ENCODE measurements at regions not wholly inside any gene's neighbourhood (a gene's known extent, or its start where the extent isn't known, plus 50 kb on each side); places are given as distances from the start of the nearest gene placed in this dataset.

DNA sequence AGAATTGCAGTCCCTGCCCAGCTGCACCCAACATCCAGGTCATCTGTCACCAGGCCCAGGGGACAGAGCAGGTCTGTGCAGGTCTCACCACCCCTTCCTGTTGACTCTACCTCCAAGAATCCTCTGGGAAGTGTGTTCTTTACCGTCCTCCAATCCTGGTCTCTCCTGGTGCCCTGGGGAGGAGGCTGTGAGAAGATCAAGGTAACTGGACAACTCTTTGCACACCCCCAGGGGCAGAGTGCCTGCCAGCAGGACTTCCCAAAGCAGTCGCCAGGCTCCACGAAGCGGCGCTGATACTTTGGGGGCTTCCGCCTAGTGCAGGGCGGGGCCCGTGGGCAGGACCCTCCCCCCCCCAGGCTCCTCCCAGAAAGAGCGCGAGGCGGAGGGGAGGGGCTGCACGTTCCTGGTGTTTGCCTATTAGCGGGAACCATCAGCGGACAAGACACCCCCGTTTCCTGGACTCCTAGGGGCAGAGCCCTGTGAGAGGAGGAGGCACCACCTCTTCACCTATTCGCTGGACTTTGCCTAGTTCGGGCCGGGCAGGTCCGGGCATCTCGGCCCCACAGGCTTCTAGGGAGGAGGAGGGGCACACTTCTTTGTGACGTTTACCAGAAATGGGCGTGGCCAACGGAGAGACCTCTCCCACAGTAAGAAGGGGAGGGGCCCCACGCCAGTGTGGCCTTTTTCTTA is 918.0 kb downstream of the AACS start:
- TF ChIP-seq BHLHE40 (IDR thresholded peaks at IDR 0.05; ENCODE audit: borderline replicate concordance in 1 of 2, low read depth in 2 of 2, low read length in 1 of 2): peak in 1 of 2 experiments; percentile 56; a peak in 2 of 4 replicates
- TF ChIP-seq CEBPB (IDR thresholded peaks at IDR 0.05; ENCODE audit: borderline replicate concordance in 1 of 2, low read depth in 2 of 2, low read length in 2 of 2): no peak
- no TSS peak for BruUV-seq (replicated peaks)
- CTCF ChIA-PET: no interaction called here

DNA sequence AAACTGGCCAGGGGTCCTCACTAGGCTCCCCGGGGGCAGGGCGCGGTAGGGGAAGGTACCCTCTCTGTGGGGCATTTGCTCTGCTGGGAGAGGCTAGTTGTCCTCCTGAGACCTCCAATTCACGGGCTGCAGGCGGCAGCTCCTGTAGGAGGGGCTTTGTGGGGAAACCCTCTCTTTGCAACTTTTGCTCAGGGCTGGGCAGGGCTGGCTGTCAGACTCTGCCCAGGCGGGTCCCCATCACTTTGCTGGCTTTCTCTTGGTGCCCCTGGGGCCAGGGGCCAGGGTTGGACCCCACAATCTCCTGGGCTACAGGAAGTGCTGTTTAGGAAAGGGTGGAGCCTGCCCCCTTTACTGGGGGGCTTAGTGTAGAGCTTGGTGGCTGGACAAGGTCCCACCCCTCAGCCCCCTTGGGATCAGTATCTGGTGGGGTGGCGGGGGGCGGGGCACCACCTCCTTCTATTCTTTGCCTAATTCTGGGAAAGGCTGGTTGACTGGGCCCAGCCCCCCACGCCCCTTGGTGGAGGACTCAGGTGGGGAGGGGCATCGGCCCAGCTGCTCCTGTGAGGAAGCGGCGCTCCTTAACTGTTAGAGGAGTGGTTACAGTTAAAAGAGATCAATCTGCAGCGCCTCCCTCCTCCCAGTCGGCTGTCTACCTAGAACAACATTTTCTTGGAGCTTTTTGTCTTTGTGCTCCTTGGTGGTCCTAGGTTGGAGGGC is 918.7 kb downstream of the AACS start:
- no TSS peak for BruUV-seq (replicated peaks)
- H3K27ac ChIP-seq (ENCODE audit: control insufficient read depth, insufficient read depth): no peak overlapping the region
- RAD21 ChIA-PET (ENCODE audit: unreplicated experiment): no interaction called here
- no peak overlapping the region for H2AFZ ChIP-seq (ENCODE audit: control insufficient read depth, low read depth, low read length)
- TF ChIP-seq RUNX3 (IDR thresholded peaks at IDR 0.05; ENCODE audit: low read length): no peak
- TF ChIP-seq POU2F2 (IDR thresholded peaks at IDR 0.05; ENCODE audit: borderline replicate concordance, low read depth, low read length): no peak
- TF ChIP-seq RB1 (IDR thresholded peaks at IDR 0.05; ENCODE audit: borderline replicate concordance): no peak
- no peak for TF ChIP-seq NRF1 (conservative IDR thresholded peaks at IDR 0.05; ENCODE audit: low read depth, low read length)
- no peak for TF ChIP-seq FOS (IDR thresholded peaks at IDR 0.05; ENCODE audit: borderline replicate concordance, extremely low read depth, insufficient read length)
- TF ChIP-seq MYC (IDR thresholded peaks at IDR 0.05; ENCODE audit: insufficient read depth, insufficient read length, insufficient replicate concordance, low read length, severe bottlenecking): no peak
- no peak for TF ChIP-seq KDM1A (IDR thresholded peaks at IDR 0.05; ENCODE audit: borderline replicate concordance)
- intact Hi-C loops (cut with micrococcal nuclease; ENCODE audit: unreplicated experiment): no loop called here
- H3K79me2 ChIP-seq (ENCODE audit: control insufficient read depth, insufficient read depth, low read length): no peaks in the 10 kb centered on the region
- H3K4me2 ChIP-seq (ENCODE audit: control insufficient read depth, insufficient read depth): no peak overlapping the region
- 8% methylated on average over 14 of the region's 14 CpGs for WGBS (ENCODE audit: insufficient coverage, insufficient replicate concordance, low lambda C conversion rate, missing lambda C conversion rate)
- POLR2A ChIA-PET: interaction anchor here (0.5 kb wide), 1 partner anchor 307 kb away, joined by 3 read pairs; no protein-coding TSS in a partner anchor
- no peak overlapping the region for H3K9ac ChIP-seq (ENCODE audit: control insufficient read depth, insufficient read depth, low read length)
- in situ Hi-C loops (cut with MboI): no loop called here
- ATAC-seq: no peak; the same call in 2 of the 3 replicates
- no peak overlapping the region for H3K4me3 ChIP-seq
- no peak for FAIRE-seq
- CTCF ChIA-PET: no interaction called here
- SMC1A ChIA-PET (ENCODE audit: uncharacterized antibody, unreplicated experiment): no interaction called here
- H3K36me3 ChIP-seq (ENCODE audit: control insufficient read depth in 2 of 2, insufficient read depth in 2 of 2, low read length in 1 of 2): no peaks in the 10 kb centered on the region
- H4K20me1 ChIP-seq (ENCODE audit: control insufficient read depth, insufficient read depth): no peaks in the 10 kb centered on the region
- H3K27me3 ChIP-seq (replicated peaks in 1 of 2; ENCODE audit: control insufficient read depth in 2 of 2, insufficient read depth in 2 of 2, low read length in 1 of 2): no peaks in the 10 kb centered on the region
- H3K4me1 ChIP-seq (ENCODE audit: control insufficient read depth, insufficient read depth, low read length): no peaks in the 10 kb centered on the region
- no peak for DNase-seq (ENCODE audit: low read depth, low spot score)
- H3K9me3 ChIP-seq (replicated peaks; ENCODE audit: control insufficient read depth, insufficient read depth, low read length): no peaks in the 10 kb centered on the region

More for the DNA sequence above, 918.0 kb downstream of the AACS start:
- no peak for FAIRE-seq
- in situ Hi-C loops (cut with MboI) (no loop called here), intact Hi-C loops (cut with micrococcal nuclease; ENCODE audit: unreplicated experiment) (no loop called here)
- 27% methylated on average over 24 of the region's 24 CpGs for WGBS (ENCODE audit: insufficient coverage, insufficient replicate concordance, low lambda C conversion rate, missing lambda C conversion rate)
- Histone ChIP-seq H4K20me1 (ENCODE audit: control insufficient read depth, insufficient read depth) (no peaks in the 10 kb centered on the region), H3K4me2 (ENCODE audit: control insufficient read depth, insufficient read depth) (no peak overlapping the region), H2AFZ (ENCODE audit: control insufficient read depth, low read depth, low read length) (no peak overlapping the region), H3K79me2 (ENCODE audit: control insufficient read depth, insufficient read depth, low read length) (no peaks in the 10 kb centered on the region), H3K36me3 (ENCODE audit: control insufficient read depth in 2 of 2, insufficient read depth in 2 of 2, low read length in 1 of 2) (no peaks in the 10 kb centered on the region), H3K9ac (ENCODE audit: control insufficient read depth, insufficient read depth, low read length) (no peak overlapping the region), H3K27ac (ENCODE audit: control insufficient read depth, insufficient read depth) (no peak overlapping the region), H3K4me1 (ENCODE audit: control insufficient read depth, insufficient read depth, low read length) (no peaks in the 10 kb centered on the region), H3K4me3 (no peak overlapping the region), H3K9me3 (replicated peaks; ENCODE audit: control insufficient read depth, insufficient read depth, low read length) (no peaks in the 10 kb centered on the region), H3K27me3 (replicated peaks in 1 of 2; ENCODE audit: control insufficient read depth in 2 of 2, insufficient read depth in 2 of 2, low read length in 1 of 2) (no peaks in the 10 kb centered on the region)
- ChIA-PET SMC1A (ENCODE audit: uncharacterized antibody, unreplicated experiment) (no interaction called here), POLR2A (no interaction called here), RAD21 (ENCODE audit: unreplicated experiment) (no interaction called here)
- peak; percentile 29 for ATAC-seq
- DNase-seq (ENCODE audit: low read depth, low spot score): no peak
